ENCODE measurements at regions not wholly inside any gene's neighbourhood (a gene's known extent, or its start where the extent isn't known, plus 50 kb on each side); places are given as distances from the start of the nearest gene placed in this dataset.
"Not testable (repeated sequence)": the region's sequence is repeated elsewhere in the genome, so short reads cannot be mapped to it uniquely, and the experiment has no call there.

DNA sequence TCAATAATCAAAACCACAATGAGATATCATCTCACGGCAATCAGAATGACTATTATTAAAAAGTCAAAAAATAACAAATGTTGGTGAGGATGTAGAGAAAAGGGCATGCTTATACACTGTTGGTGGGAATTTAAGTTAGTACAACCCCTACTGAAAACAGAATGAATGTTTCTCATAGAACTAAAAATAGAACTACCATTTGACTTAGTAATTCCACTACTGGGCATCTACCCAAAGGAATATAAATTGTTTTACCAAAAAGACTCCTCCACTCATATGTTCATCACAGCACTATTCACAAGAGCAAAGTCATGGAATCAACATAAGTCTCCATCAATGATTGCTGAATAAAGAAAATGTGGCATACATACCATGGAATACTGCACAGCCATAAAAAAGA is 278.1 kb upstream of the ARSJ start:
- Histone ChIP-seq H3K4me1 (ENCODE audit: control insufficient read depth, insufficient read depth, low read length) (no peaks in the 10 kb centered on the region), H3K27me3 (ENCODE audit: control insufficient read depth, insufficient read depth, low read length) (no peaks in the 10 kb centered on the region), H3K4me3 (ENCODE audit: low read length) (no peak overlapping the region), H3K4me2 (ENCODE audit: low read length) (no peak overlapping the region), H3K9me3 (replicated peaks; ENCODE audit: low read length) (no peaks in the 10 kb centered on the region), H3K9ac (ENCODE audit: low read depth, low read length) (no peak overlapping the region), H3K36me3 (ENCODE audit: insufficient read depth, low read length) (no peaks in the 10 kb centered on the region)

DNA sequence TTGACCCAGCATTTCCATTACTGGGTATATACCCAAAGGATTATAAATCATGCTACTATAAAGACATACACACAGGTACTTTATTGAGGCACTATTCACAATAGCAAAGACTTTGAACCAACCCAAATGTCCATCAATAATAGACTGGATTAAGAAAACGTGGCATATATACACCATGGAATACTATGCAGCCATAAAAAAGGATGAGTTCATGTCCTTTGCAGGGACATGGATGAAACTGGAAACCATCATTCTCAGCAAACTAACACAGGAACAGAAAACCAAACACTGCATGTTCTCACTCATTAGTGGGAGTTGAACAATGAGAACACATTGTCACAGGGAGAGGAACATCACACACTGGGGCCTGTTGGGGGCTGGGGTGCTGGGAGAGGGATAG is 283.0 kb upstream of the ARSJ start:
- not testable (repeated sequence) for H3K4me2 ChIP-seq (ENCODE audit: low read length); H3K9me3 ChIP-seq (replicated peaks; ENCODE audit: low read length); H3K4me3 ChIP-seq (ENCODE audit: low read length); H3K27me3 ChIP-seq (ENCODE audit: control insufficient read depth, insufficient read depth, low read length); H3K9ac ChIP-seq (ENCODE audit: low read depth, low read length); H3K36me3 ChIP-seq (ENCODE audit: insufficient read depth, low read length)
- H3K4me1 ChIP-seq (ENCODE audit: control insufficient read depth, insufficient read depth, low read length) = peaks cover 28% of the 10 kb centered on the region

DNA sequence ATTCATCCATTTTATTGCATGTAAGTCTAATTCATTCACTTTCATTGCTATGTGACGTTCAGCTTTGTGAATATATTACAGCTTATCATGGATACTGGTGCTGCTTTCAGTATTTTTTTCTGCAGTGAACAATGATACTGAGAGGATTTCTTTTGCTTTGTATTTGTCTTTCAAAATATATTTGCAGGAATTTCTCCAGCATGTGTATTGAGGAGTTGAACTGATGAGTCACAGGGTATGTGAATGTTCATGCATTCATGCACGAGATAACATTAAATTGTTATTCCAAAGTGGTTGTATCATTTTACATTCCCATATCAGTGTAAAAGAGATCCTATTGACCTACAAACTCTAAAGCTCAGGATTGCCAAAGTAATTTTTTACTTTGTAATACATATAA is 283.8 kb upstream of the ARSJ start:
- peak overlapping the region; percentile 52 for H3K4me2 ChIP-seq (ENCODE audit: low read length)

DNA sequence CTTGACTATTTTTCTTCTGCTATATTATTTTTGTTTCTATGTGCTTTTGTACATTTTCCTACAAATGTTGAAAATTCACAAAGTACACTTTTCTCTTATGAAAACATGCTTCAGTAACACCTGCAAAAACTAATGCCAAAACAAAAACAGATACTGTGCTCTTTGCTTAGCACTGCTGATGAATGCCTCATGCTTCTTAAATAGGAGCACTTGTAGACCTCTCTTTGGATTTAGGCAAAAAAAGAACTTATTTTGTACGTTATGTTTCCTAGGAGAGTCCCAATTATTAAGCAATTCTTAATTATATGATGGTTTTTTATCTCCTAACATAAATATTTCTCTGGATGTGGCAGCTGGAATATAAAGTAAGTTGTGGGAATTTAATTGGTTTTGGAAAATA is 285.0 kb upstream of the ARSJ start:
- Histone ChIP-seq H3K27me3 (ENCODE audit: control insufficient read depth, insufficient read depth, low read length) (no peaks in the 10 kb centered on the region), H3K36me3 (ENCODE audit: insufficient read depth, low read length) (no peaks in the 10 kb centered on the region), H3K9me3 (replicated peaks; ENCODE audit: low read length) (no peaks in the 10 kb centered on the region), H3K4me2 (ENCODE audit: low read length) (no peak overlapping the region), H3K4me1 (ENCODE audit: control insufficient read depth, insufficient read depth, low read length) (peaks cover 28% of the 10 kb centered on the region), H3K9ac (ENCODE audit: low read depth, low read length) (no peak overlapping the region), H3K4me3 (ENCODE audit: low read length) (no peak overlapping the region)

More for the DNA sequence above, 283.8 kb upstream of the ARSJ start:
- Histone ChIP-seq H3K4me3 (ENCODE audit: low read length) (no peak overlapping the region), H3K4me1 (ENCODE audit: control insufficient read depth, insufficient read depth, low read length) (peaks cover 28% of the 10 kb centered on the region), H3K9me3 (replicated peaks; ENCODE audit: low read length) (no peaks in the 10 kb centered on the region), H3K36me3 (ENCODE audit: insufficient read depth, low read length) (no peaks in the 10 kb centered on the region), H3K27me3 (ENCODE audit: control insufficient read depth, insufficient read depth, low read length) (no peaks in the 10 kb centered on the region), H3K9ac (ENCODE audit: low read depth, low read length) (no peak overlapping the region)

DNA sequence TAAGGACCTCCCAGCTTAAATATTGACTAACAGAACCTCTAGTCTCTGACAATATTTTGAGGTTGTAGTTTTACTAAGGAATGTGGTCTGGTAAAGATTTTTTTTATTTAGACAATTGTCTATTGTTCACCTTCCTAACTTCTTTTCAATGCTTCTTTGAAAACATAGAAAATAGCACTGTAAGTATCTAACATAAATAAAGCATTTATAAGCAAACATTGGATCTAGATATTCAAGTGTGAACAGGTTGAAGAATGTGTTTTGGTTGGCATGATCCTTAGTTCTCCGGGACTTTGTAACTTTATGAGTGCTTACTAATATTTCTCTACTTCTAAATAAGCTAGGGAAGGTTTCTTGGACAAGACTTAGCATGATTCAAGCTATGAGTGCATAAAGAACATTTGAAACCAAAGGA is 285.4 kb upstream of the ARSJ start:
- H3K4me3 ChIP-seq (ENCODE audit: low read length) = no peak overlapping the region
- peak overlapping the region; percentile 12 for H3K4me2 ChIP-seq (ENCODE audit: low read length)
- no peaks in the 10 kb centered on the region for H3K9me3 ChIP-seq (replicated peaks; ENCODE audit: low read length)
- no peaks in the 10 kb centered on the region for H3K27me3 ChIP-seq (ENCODE audit: control insufficient read depth, insufficient read depth, low read length)
- H3K9ac ChIP-seq (ENCODE audit: low read depth, low read length) = no peak overlapping the region
- no peaks in the 10 kb centered on the region for H3K36me3 ChIP-seq (ENCODE audit: insufficient read depth, low read length)
- H3K4me1 ChIP-seq (ENCODE audit: control insufficient read depth, insufficient read depth, low read length) = peaks cover 28% of the 10 kb centered on the region

DNA sequence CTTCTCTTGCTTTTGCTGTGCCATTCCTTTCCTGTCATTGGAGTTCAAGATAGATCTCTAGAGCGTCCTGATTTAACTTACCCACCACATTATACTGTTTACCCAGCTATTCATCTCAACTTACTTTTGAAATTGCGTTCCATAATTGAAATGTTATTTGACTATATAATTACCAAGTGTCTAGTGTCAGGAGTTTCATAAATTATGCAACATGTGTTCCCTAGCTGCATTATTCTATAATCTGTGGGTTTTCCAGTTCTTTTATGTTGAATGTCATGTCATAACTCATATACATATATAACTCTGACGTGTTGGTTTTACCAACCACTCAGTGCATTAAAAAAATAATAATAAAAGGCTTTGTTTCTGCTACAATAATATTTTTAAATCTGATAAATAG is 285.9 kb upstream of the ARSJ start:
- Histone ChIP-seq H3K9ac (ENCODE audit: low read depth, low read length) (peak overlapping the region; percentile 26), H3K4me1 (ENCODE audit: control insufficient read depth, insufficient read depth, low read length) (peaks cover 28% of the 10 kb centered on the region), H3K27me3 (ENCODE audit: control insufficient read depth, insufficient read depth, low read length) (no peaks in the 10 kb centered on the region), H3K4me2 (ENCODE audit: low read length) (peak overlapping the region; percentile 12), H3K36me3 (ENCODE audit: insufficient read depth, low read length) (no peaks in the 10 kb centered on the region), H3K9me3 (replicated peaks; ENCODE audit: low read length) (no peaks in the 10 kb centered on the region), H3K4me3 (ENCODE audit: low read length) (no peak overlapping the region)

DNA sequence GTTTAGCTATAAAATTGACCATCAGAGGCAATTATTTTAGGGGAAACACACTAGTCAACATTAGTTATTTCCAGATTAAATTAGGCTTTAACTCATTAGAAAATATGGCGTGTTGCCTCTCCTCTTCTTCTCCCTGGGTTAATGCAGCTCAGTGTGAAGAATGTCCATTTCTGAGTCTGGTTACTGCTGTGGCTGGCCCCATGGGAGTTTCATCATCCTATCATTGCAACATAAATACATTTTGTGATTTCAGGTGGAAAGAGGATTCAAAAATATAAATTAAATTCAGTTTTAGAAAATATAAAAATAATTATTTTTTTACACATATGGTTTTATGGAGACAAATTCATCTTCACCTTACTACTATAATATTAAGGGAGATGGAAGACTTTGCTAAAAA is 288.5 kb upstream of the ARSJ start:
- Histone ChIP-seq H3K36me3 (ENCODE audit: insufficient read depth, low read length) (no peaks in the 10 kb centered on the region), H3K4me1 (ENCODE audit: control insufficient read depth, insufficient read depth, low read length) (peaks cover 50% of the 10 kb centered on the region), H3K9ac (ENCODE audit: low read depth, low read length) (no peak overlapping the region), H3K4me3 (ENCODE audit: low read length) (no peak overlapping the region), H3K4me2 (ENCODE audit: low read length) (no peak overlapping the region), H3K27me3 (ENCODE audit: control insufficient read depth, insufficient read depth, low read length) (no peaks in the 10 kb centered on the region), H3K9me3 (replicated peaks; ENCODE audit: low read length) (no peaks in the 10 kb centered on the region)

DNA sequence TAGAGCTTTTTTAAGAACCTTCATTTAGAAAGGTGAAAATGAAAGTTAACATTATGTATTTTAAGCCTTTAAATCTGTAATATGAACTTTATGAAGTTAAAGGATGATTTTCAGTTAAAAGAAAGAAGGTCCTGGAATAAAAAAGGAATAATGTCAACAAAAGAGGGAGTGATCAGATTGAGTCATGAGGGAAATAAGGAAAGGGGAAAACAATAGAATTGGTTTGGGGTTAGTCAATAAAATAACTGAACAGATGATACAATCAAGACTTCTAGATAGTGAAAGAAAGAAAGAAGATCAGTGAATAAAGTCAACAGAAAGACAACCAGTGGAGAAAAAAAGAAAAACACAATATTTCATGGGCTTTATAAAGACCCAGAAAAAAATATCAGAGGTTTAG is 291.6 kb upstream of the ARSJ start:
- Histone ChIP-seq H3K4me3 (ENCODE audit: low read length) (no peak overlapping the region), H3K27me3 (ENCODE audit: control insufficient read depth, insufficient read depth, low read length) (no peaks in the 10 kb centered on the region), H3K9ac (ENCODE audit: low read depth, low read length) (peak overlapping the region; percentile 74), H3K4me2 (ENCODE audit: low read length) (peak overlapping the region; percentile 48), H3K36me3 (ENCODE audit: insufficient read depth, low read length) (no peaks in the 10 kb centered on the region), H3K4me1 (ENCODE audit: control insufficient read depth, insufficient read depth, low read length) (peaks cover 31% of the 10 kb centered on the region), H3K9me3 (replicated peaks; ENCODE audit: low read length) (no peaks in the 10 kb centered on the region)

DNA sequence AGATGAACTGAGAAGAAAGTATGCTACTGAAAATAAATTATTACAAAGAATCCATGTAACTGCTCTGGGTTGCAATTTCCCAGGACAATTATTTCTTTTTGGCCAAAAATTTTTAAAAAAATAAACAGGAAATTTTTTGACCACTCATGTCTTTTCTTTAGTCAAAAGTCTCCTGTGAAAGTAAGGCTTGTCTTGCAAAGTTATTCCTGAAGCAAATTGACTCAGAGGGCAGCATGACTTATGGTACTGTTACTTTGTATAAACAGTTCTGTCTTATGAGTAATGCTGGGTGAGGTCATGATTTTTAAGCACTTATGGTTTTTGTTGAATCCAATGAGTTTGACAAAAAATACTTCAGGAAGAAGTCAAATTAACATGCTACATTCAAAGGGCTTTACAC is 292.8 kb upstream of the ARSJ start:
- H3K36me3 ChIP-seq (ENCODE audit: insufficient read depth, low read length) = no peaks in the 10 kb centered on the region
- H3K9ac ChIP-seq (ENCODE audit: low read depth, low read length) = peak overlapping the region; percentile 74
- H3K4me1 ChIP-seq (ENCODE audit: control insufficient read depth, insufficient read depth, low read length) = peaks cover 35% of the 10 kb centered on the region
- no peak overlapping the region for H3K4me3 ChIP-seq (ENCODE audit: low read length)
- peak overlapping the region; percentile 48 for H3K4me2 ChIP-seq (ENCODE audit: low read length)
- no peaks in the 10 kb centered on the region for H3K27me3 ChIP-seq (ENCODE audit: control insufficient read depth, insufficient read depth, low read length)
- H3K9me3 ChIP-seq (replicated peaks; ENCODE audit: low read length) = no peaks in the 10 kb centered on the region

DNA sequence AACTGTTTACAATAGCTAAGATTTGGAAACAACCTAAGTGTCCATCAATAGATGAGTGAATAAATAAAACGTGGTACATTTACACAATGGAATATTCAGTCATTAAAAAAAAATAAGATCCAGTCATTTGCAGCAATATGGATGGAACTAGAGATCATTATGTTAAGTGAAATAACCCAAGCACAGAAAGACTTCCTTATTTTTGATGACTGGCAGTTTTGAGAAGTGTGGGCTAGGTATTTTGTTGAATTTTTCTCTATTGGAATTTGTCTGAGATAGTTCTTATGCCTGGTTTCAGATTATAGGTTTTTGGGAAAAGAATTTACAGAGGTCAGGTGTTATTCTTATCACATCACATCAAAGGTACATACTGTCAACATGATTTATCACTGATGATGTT is 293.8 kb upstream of the ARSJ start:
- Histone ChIP-seq H3K4me1 (ENCODE audit: control insufficient read depth, insufficient read depth, low read length) (peaks cover 39% of the 10 kb centered on the region), H3K4me2 (ENCODE audit: low read length) (no peak overlapping the region), H3K36me3 (ENCODE audit: insufficient read depth, low read length) (no peaks in the 10 kb centered on the region), H3K27me3 (ENCODE audit: control insufficient read depth, insufficient read depth, low read length) (no peaks in the 10 kb centered on the region), H3K4me3 (ENCODE audit: low read length) (no peak overlapping the region), H3K9me3 (replicated peaks; ENCODE audit: low read length) (no peaks in the 10 kb centered on the region), H3K9ac (ENCODE audit: low read depth, low read length) (no peak overlapping the region)

DNA sequence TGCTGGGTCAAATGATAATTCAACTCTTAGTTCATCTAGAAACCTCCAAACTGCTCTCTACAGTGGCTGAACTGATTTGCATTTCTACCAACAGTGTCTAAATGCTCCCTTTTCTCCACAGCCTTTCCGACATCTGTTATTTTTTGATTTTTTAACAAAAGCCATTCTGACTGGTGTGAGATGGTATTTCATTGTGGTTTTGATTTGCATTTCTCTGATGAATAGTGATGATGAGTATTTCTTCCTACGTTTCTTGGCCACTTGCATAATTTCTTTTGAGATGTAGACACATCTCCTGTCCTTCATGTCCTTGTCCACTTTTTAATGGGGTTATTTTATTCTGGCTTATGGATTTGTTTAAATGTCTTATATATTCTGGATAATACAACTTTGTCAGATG is 298.2 kb upstream of the ARSJ start:
- Histone ChIP-seq H3K36me3 (ENCODE audit: insufficient read depth, low read length) (no peaks in the 10 kb centered on the region), H3K9ac (ENCODE audit: low read depth, low read length) (no peak overlapping the region), H3K27me3 (ENCODE audit: control insufficient read depth, insufficient read depth, low read length) (no peaks in the 10 kb centered on the region), H3K4me3 (ENCODE audit: low read length) (no peak overlapping the region), H3K4me1 (ENCODE audit: control insufficient read depth, insufficient read depth, low read length) (peaks cover 31% of the 10 kb centered on the region), H3K4me2 (ENCODE audit: low read length) (no peak overlapping the region), H3K9me3 (replicated peaks; ENCODE audit: low read length) (no peaks in the 10 kb centered on the region)

DNA sequence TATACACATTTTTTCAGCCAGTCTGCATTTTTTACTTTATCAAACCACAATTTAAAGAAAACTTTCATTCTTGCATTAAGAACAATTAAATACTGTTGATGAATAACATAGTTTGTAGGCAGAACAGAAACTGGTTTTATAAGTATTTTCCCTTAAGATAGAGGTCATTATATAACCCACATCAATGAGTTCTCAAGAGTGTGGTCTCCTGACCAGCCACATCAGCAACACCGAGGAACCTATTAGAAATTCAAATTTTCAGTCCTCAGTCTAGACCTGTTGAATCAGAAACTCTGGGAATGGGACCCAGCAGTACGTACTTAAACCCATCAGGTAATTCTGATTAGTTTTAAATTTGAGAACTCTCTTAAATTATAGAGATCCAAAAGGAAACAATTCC is 299.6 kb upstream of the ARSJ start:
- Histone ChIP-seq H3K9me3 (replicated peaks; ENCODE audit: low read length) (no peaks in the 10 kb centered on the region), H3K4me1 (ENCODE audit: control insufficient read depth, insufficient read depth, low read length) (peaks cover 21% of the 10 kb centered on the region), H3K4me2 (ENCODE audit: low read length) (no peak overlapping the region), H3K4me3 (ENCODE audit: low read length) (no peak overlapping the region), H3K36me3 (ENCODE audit: insufficient read depth, low read length) (no peaks in the 10 kb centered on the region), H3K9ac (ENCODE audit: low read depth, low read length) (no peak overlapping the region), H3K27me3 (ENCODE audit: control insufficient read depth, insufficient read depth, low read length) (no peaks in the 10 kb centered on the region)

Data from skeletal muscle satellite cell (primary cell).